ENCODE measurements at regions not wholly inside any gene's neighbourhood (a gene's known extent, or its start where the extent isn't known, plus 50 kb on each side); places are given as distances from the start of the nearest gene placed in this dataset.

GRCh38 chr4:179415037-179415846 lies 1973.0 kb upstream of the AGA start:
- DNase-seq (ENCODE audit: low read depth), result no peak
- H3K4me3 ChIP-seq (ENCODE audit: low read length), result no peak overlapping the region

GRCh38 chr4:179415847-179416223 lies 1973.6 kb upstream of the AGA start:
- TF ChIP-seq CTCF (conservative IDR thresholded peaks at IDR 0.05; ENCODE audit: low read length), result no peak
- no peak for DNase-seq (ENCODE audit: low read depth)
- H3K4me3 ChIP-seq (ENCODE audit: low read length), result no peak overlapping the region

More at GRCh38 chr4:179415037-179415846, 1973.0 kb upstream of the AGA start:
- no peak for TF ChIP-seq CTCF (conservative IDR thresholded peaks at IDR 0.05; ENCODE audit: low read length)

- DNase-seq (ENCODE audit: low read depth), result no peak
- no peak overlapping the region for H3K4me3 ChIP-seq (ENCODE audit: low read length)
- no peak for TF ChIP-seq CTCF (conservative IDR thresholded peaks at IDR 0.05; ENCODE audit: low read length)
These were observed 1975.1 kb upstream of the AGA start for GRCh38 chr4:179417357-179417756.

- DNase-seq (ENCODE audit: low read depth), result no peak
- H3K4me3 ChIP-seq (ENCODE audit: low read length), result no peak overlapping the region
- no peak for TF ChIP-seq CTCF (conservative IDR thresholded peaks at IDR 0.05; ENCODE audit: low read length)
These were observed 1995.7 kb upstream of the AGA start for GRCh38 chr4:179437962-179438361.

GRCh38 chr4:179441596-179441995 lies 1999.4 kb upstream of the AGA start:
- no peak overlapping the region for H3K4me3 ChIP-seq (ENCODE audit: low read length)
- no peak for TF ChIP-seq CTCF (conservative IDR thresholded peaks at IDR 0.05; ENCODE audit: low read length)

GRCh38 chr4:179447308-179447707 lies 2005.1 kb upstream of the AGA start:
- DNase-seq (ENCODE audit: low read depth), result no peak
- TF ChIP-seq CTCF (conservative IDR thresholded peaks at IDR 0.05; ENCODE audit: low read length), result no peak
- H3K4me3 ChIP-seq (ENCODE audit: low read length), result no peak overlapping the region

More at GRCh38 chr4:179441596-179441995, 1999.4 kb upstream of the AGA start:
- no peak for DNase-seq (ENCODE audit: low read depth)

- TF ChIP-seq CTCF (conservative IDR thresholded peaks at IDR 0.05; ENCODE audit: low read length), result no peak
- no peak overlapping the region for H3K4me3 ChIP-seq (ENCODE audit: low read length)
- DNase-seq (ENCODE audit: low read depth), result no peak
These were observed 2023.0 kb upstream of the AGA start for GRCh38 chr4:179465131-179465797.
